ENCODE measurements at regions not wholly inside any gene's neighbourhood (a gene's known extent, or its start where the extent isn't known, plus 50 kb on each side); places are given as distances from the start of the nearest gene placed in this dataset.
"Not testable (repeated sequence)": the region's sequence is repeated elsewhere in the genome, so short reads cannot be mapped to it uniquely, and the experiment has no call there.

- Histone ChIP-seq H3K9me3 (ENCODE audit: low read depth, low read length) (no peaks in the 10 kb centered on the region), H3K36me3 (ENCODE audit: insufficient read depth, low read length) (no peaks in the 10 kb centered on the region), H3K27ac (no peak overlapping the region), H3K9ac (ENCODE audit: insufficient read length) (no peak overlapping the region), H3K4me3 (no peak overlapping the region)
- TF ChIP-seq FOXP2 (optimal IDR thresholded peaks at IDR 0.05; ENCODE audit: control extremely low read depth, extremely low read length, insufficient read depth) (no peak), EZH2 (IDR thresholded peaks at IDR 0.05) (no peak), POLR2AphosphoS5 (IDR thresholded peaks at IDR 0.05; ENCODE audit: borderline replicate concordance, low read depth, low read length) (no peak)
- no peak for DNase-seq (ENCODE audit: low read depth, low spot score)
Measured at GRCh38 chr14:105760691-105761344, 234.4 kb downstream of the TMEM121 start.

- H3K9me3 ChIP-seq (ENCODE audit: low read depth, low read length); DNase-seq (ENCODE audit: low read depth, low spot score); H3K36me3 ChIP-seq (ENCODE audit: insufficient read depth, low read length); H3K27ac ChIP-seq; H3K4me3 ChIP-seq; H3K9ac ChIP-seq (ENCODE audit: insufficient read length): not testable (repeated sequence)
Measured at GRCh38 chr14:105761345-105761740, 235.0 kb downstream of the TMEM121 start.

- DNase-seq (ENCODE audit: low read depth, low spot score), result no peak
- Histone ChIP-seq H3K36me3 (ENCODE audit: insufficient read depth, low read length) (no peaks in the 10 kb centered on the region), H3K4me3 (no peak overlapping the region), H3K9ac (ENCODE audit: insufficient read length) (no peak overlapping the region), H3K9me3 (ENCODE audit: low read depth, low read length) (no peaks in the 10 kb centered on the region), H3K27ac (no peak overlapping the region)
- no peak for TF ChIP-seq FOXP2 (optimal IDR thresholded peaks at IDR 0.05; ENCODE audit: control extremely low read depth, extremely low read length, insufficient read depth)
- TF ChIP-seq POLR2AphosphoS5 (IDR thresholded peaks at IDR 0.05; ENCODE audit: borderline replicate concordance, low read depth, low read length), result no peak
- TF ChIP-seq EZH2 (IDR thresholded peaks at IDR 0.05), result no peak
Measured at GRCh38 chr14:105761842-105762241, 235.5 kb downstream of the TMEM121 start.

GRCh38 chr14:105762262-105762661 is 235.9 kb downstream of the TMEM121 start:
- H3K9me3 ChIP-seq (ENCODE audit: low read depth, low read length); DNase-seq (ENCODE audit: low read depth, low spot score); H3K36me3 ChIP-seq (ENCODE audit: insufficient read depth, low read length); H3K4me3 ChIP-seq; H3K27ac ChIP-seq; H3K9ac ChIP-seq (ENCODE audit: insufficient read length): not testable (repeated sequence)

GRCh38 chr14:105764254-105764901 is 238.0 kb downstream of the TMEM121 start:
- DNase-seq (ENCODE audit: low read depth, low spot score); H3K9ac ChIP-seq (ENCODE audit: insufficient read length); H3K27ac ChIP-seq; H3K4me3 ChIP-seq; H3K9me3 ChIP-seq (ENCODE audit: low read depth, low read length); H3K36me3 ChIP-seq (ENCODE audit: insufficient read depth, low read length): not testable (repeated sequence)

GRCh38 chr14:105765072-105765825 is 238.9 kb downstream of the TMEM121 start:
- H3K27ac ChIP-seq; DNase-seq (ENCODE audit: low read depth, low spot score); H3K9me3 ChIP-seq (ENCODE audit: low read depth, low read length); H3K4me3 ChIP-seq; H3K36me3 ChIP-seq (ENCODE audit: insufficient read depth, low read length); H3K9ac ChIP-seq (ENCODE audit: insufficient read length): not testable (repeated sequence)

GRCh38 chr14:105765893-105766614 is 239.7 kb downstream of the TMEM121 start:
- TF ChIP-seq EZH2 (IDR thresholded peaks at IDR 0.05) (no peak), FOXP2 (optimal IDR thresholded peaks at IDR 0.05; ENCODE audit: control extremely low read depth, extremely low read length, insufficient read depth) (no peak), POLR2AphosphoS5 (IDR thresholded peaks at IDR 0.05; ENCODE audit: borderline replicate concordance, low read depth, low read length) (no peak)
- no peak for DNase-seq (ENCODE audit: low read depth, low spot score)
- no peak overlapping the region for H3K4me3 ChIP-seq
- no peak overlapping the region for H3K27ac ChIP-seq
- H3K9ac ChIP-seq (ENCODE audit: insufficient read length), result no peak overlapping the region
- H3K36me3 ChIP-seq (ENCODE audit: insufficient read depth, low read length), result no peaks in the 10 kb centered on the region
- H3K9me3 ChIP-seq (ENCODE audit: low read depth, low read length), result no peaks in the 10 kb centered on the region

- no peaks in the 10 kb centered on the region for H3K9me3 ChIP-seq (ENCODE audit: low read depth, low read length)
Measured at GRCh38 chr14:105767315-105767714, 240.9 kb downstream of the TMEM121 start.

GRCh38 chr14:105768039-105768438 is 241.7 kb downstream of the TMEM121 start:
- H3K9ac ChIP-seq (ENCODE audit: insufficient read length); H3K9me3 ChIP-seq (ENCODE audit: low read depth, low read length); DNase-seq (ENCODE audit: low read depth, low spot score); H3K27ac ChIP-seq; H3K4me3 ChIP-seq; H3K36me3 ChIP-seq (ENCODE audit: insufficient read depth, low read length): not testable (repeated sequence)

More at GRCh38 chr14:105767315-105767714, 240.9 kb downstream of the TMEM121 start:
- DNase-seq (ENCODE audit: low read depth, low spot score), result no peak
- Histone ChIP-seq H3K36me3 (ENCODE audit: insufficient read depth, low read length) (no peaks in the 10 kb centered on the region), H3K9ac (ENCODE audit: insufficient read length) (no peak overlapping the region), H3K4me3 (no peak overlapping the region), H3K27ac (no peak overlapping the region)
- TF ChIP-seq POLR2AphosphoS5 (IDR thresholded peaks at IDR 0.05; ENCODE audit: borderline replicate concordance, low read depth, low read length), result no peak
- no peak for TF ChIP-seq EZH2 (IDR thresholded peaks at IDR 0.05)
- no peak for TF ChIP-seq FOXP2 (optimal IDR thresholded peaks at IDR 0.05; ENCODE audit: control extremely low read depth, extremely low read length, insufficient read depth)

- not testable (repeated sequence) for H3K9ac ChIP-seq (ENCODE audit: insufficient read length); DNase-seq (ENCODE audit: low read depth, low spot score); H3K36me3 ChIP-seq (ENCODE audit: insufficient read depth, low read length); H3K27ac ChIP-seq; H3K4me3 ChIP-seq; H3K9me3 ChIP-seq (ENCODE audit: low read depth, low read length)
Measured at GRCh38 chr14:105769061-105769730, 242.8 kb downstream of the TMEM121 start.

GRCh38 chr14:105770619-105771216 is 244.3 kb downstream of the TMEM121 start:
- not testable (repeated sequence) for H3K4me3 ChIP-seq; H3K36me3 ChIP-seq (ENCODE audit: insufficient read depth, low read length); H3K27ac ChIP-seq; H3K9me3 ChIP-seq (ENCODE audit: low read depth, low read length); DNase-seq (ENCODE audit: low read depth, low spot score); H3K9ac ChIP-seq (ENCODE audit: insufficient read length)

All from SK-N-MC (cell line).